ENCODE measurements at regions not wholly inside any gene's neighbourhood (a gene's known extent, or its start where the extent isn't known, plus 50 kb on each side); places are given as distances from the start of the nearest gene placed in this dataset.

DNA sequence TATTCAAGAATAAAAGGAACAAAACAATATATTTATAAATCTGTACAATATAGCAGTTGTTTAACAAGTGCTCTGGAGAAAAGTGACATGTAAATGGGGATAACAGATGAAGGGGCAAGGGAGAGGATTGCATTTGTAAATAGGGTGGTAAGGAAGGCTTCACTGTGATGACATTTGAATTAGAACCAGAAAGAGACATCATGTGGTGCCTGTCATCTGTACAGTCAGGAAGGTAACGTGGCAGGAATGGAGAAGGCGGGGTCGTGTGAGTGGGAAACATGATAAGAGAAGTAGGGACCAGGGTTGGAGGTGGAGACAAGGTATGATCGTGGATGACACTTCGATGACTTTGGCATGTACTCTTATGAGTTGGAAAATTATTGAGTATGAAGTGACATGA, 1393.6 kb upstream of the NXPH2 start:
- WGBS (ENCODE audit: insufficient coverage) = 89% methylated on average over 5 of the region's 5 CpGs
- no peak for DNase-seq
- intact Hi-C loops (cut with micrococcal nuclease) = no loop called here

DNA sequence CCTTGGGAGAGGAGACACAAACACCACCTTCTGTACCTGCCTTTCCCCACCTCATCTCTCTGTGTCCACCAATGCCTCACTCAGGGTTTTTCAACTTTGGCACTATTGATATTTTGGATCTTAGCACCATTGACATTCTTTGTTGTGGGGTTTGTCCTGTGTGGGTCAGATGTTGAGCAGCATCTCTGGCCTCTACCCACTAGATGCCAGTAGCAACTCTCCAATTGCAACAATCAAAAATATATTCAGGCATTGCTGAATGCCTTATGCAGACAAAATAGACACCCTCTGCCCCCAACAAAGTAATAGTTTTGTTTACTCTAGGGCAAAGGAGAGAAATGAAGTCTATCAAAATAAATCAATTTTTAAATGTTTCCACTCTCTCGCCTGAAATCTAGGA, 1384.3 kb upstream of the NXPH2 start:
- no CpG with 5 or more reads among the region's 1 CpG for WGBS (ENCODE audit: insufficient coverage)
- TF ChIP-seq, protein P1, sequence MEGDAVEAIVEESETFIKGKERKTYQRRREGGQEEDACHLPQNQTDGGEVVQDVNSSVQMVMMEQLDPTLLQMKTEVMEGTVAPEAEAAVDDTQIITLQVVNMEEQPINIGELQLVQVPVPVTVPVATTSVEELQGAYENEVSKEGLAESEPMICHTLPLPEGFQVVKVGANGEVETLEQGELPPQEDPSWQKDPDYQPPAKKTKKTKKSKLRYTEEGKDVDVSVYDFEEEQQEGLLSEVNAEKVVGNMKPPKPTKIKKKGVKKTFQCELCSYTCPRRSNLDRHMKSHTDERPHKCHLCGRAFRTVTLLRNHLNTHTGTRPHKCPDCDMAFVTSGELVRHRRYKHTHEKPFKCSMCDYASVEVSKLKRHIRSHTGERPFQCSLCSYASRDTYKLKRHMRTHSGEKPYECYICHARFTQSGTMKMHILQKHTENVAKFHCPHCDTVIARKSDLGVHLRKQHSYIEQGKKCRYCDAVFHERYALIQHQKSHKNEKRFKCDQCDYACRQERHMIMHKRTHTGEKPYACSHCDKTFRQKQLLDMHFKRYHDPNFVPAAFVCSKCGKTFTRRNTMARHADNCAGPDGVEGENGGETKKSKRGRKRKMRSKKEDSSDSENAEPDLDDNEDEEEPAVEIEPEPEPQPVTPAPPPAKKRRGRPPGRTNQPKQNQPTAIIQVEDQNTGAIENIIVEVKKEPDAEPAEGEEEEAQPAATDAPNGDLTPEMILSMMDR (IDR thresholded peaks at IDR 0.05) = no peak
- TF ChIP-seq EZH2 (IDR thresholded peaks at IDR 0.05; ENCODE audit: borderline replicate concordance, insufficient read depth, low read depth, low read length, poor library complexity, severe bottlenecking) = no peak
- Mint-ChIP-seq H3K4me3 (no peak overlapping the region), H3K4me1 (no peaks in the 10 kb centered on the region), H3K9me3 (ENCODE audit: insufficient read depth) (peaks cover 6% of the 10 kb centered on the region), H3K27ac (no peak overlapping the region), H3K27me3 (no peaks in the 10 kb centered on the region)
- ChIA-PET CTCF (no interaction called here), POLR2A (no interaction called here)
- no peak for ATAC-seq (ENCODE audit: low read depth)
- intact Hi-C loops (cut with micrococcal nuclease) = no loop called here
- Histone ChIP-seq H3K9ac (ENCODE audit: low read length) (no peak overlapping the region), H3K27me3 (replicated peaks in 1 of 4; ENCODE audit: control extremely low read depth in 1 of 4, control insufficient read depth in 3 of 4, insufficient read depth in 4 of 4, low read length in 3 of 4) (no peaks in the 10 kb centered on the region), H3K79me2 (ENCODE audit: control insufficient read depth, insufficient read depth, low read length) (no peaks in the 10 kb centered on the region), H3K4me1 (ENCODE audit: control insufficient read depth in 2 of 2, insufficient read depth in 2 of 2, low read length in 2 of 2) (no peaks in the 10 kb centered on the region), H4K20me1 (ENCODE audit: control insufficient read depth, insufficient read depth, low read length, poor library complexity, severe bottlenecking) (no peaks in the 10 kb centered on the region), H3K9me3 (ENCODE audit: control extremely low read depth in 1 of 3, control insufficient read depth in 2 of 3, insufficient read depth in 1 of 3, low read length in 2 of 3) (peaks cover 0 to 5% (median 0%) of the 10 kb centered on the region in 3 donors), H2AFZ (ENCODE audit: insufficient read depth, low read depth, low read length, poor library complexity, severe bottlenecking) (no peak overlapping the region), H3K4me3 (ENCODE audit: control extremely low read depth in 1 of 5, extremely low read depth in 1 of 5, insufficient read depth in 1 of 5, low read depth in 2 of 5, low read length in 4 of 5) (no peak overlapping the region), H3K36me3 (replicated peaks in 1 of 2; ENCODE audit: control extremely low read depth in 1 of 2, control insufficient read depth in 1 of 2, extremely low read depth in 1 of 2, insufficient read depth in 2 of 2, low read length in 1 of 2) (no peaks in the 10 kb centered on the region), H3K4me2 (replicated peaks; ENCODE audit: low read depth, low read length, poor library complexity, severe bottlenecking) (no peak overlapping the region), H3K27ac (ENCODE audit: low read length in 2 of 2) (no peak overlapping the region)
- DNase-seq = no peak

More for the DNA sequence above, 1393.6 kb upstream of the NXPH2 start:
- H3K79me2 ChIP-seq (ENCODE audit: control insufficient read depth, insufficient read depth, low read length) = no peaks in the 10 kb centered on the region
- Mint-ChIP-seq H3K9me3 (ENCODE audit: insufficient read depth) (peaks cover 4% of the 10 kb centered on the region), H3K27me3 (no peaks in the 10 kb centered on the region), H3K4me3 (no peak overlapping the region), H3K4me1 (no peaks in the 10 kb centered on the region), H3K27ac (no peak overlapping the region)
- no peak overlapping the region for H2AFZ ChIP-seq (ENCODE audit: insufficient read depth, low read depth, low read length, poor library complexity, severe bottlenecking)
- no peaks in the 10 kb centered on the region for H3K36me3 ChIP-seq (replicated peaks in 1 of 2; ENCODE audit: control extremely low read depth in 1 of 2, control insufficient read depth in 1 of 2, extremely low read depth in 1 of 2, insufficient read depth in 2 of 2, low read length in 1 of 2)
- TF ChIP-seq, protein P1 (IDR thresholded peaks at IDR 0.05) = no peak
- no peak for TF ChIP-seq EZH2 (IDR thresholded peaks at IDR 0.05; ENCODE audit: borderline replicate concordance, insufficient read depth, low read depth, low read length, poor library complexity, severe bottlenecking)
- no peak for ATAC-seq (ENCODE audit: low read depth)
- no peak overlapping the region for H3K27ac ChIP-seq (ENCODE audit: low read length in 2 of 2)
- H3K9me3 ChIP-seq (ENCODE audit: control extremely low read depth in 1 of 3, control insufficient read depth in 2 of 3, insufficient read depth in 1 of 3, low read length in 2 of 3) = peaks cover 0 to 4% (median 0%) of the 10 kb centered on the region in 3 donors
- no peaks in the 10 kb centered on the region for H3K4me1 ChIP-seq (ENCODE audit: control insufficient read depth in 2 of 2, insufficient read depth in 2 of 2, low read length in 2 of 2)
- no peaks in the 10 kb centered on the region for H4K20me1 ChIP-seq (ENCODE audit: control insufficient read depth, insufficient read depth, low read length, poor library complexity, severe bottlenecking)
- H3K4me3 ChIP-seq (ENCODE audit: control extremely low read depth in 1 of 5, extremely low read depth in 1 of 5, insufficient read depth in 1 of 5, low read depth in 2 of 5, low read length in 4 of 5) = no peak overlapping the region
- no peak overlapping the region for H3K4me2 ChIP-seq (replicated peaks; ENCODE audit: low read depth, low read length, poor library complexity, severe bottlenecking)
- ChIA-PET POLR2A (no interaction called here), CTCF (no interaction called here)
- H3K9ac ChIP-seq (ENCODE audit: low read length) = no peak overlapping the region
- H3K27me3 ChIP-seq (replicated peaks in 1 of 4; ENCODE audit: control extremely low read depth in 1 of 4, control insufficient read depth in 3 of 4, insufficient read depth in 4 of 4, low read length in 3 of 4) = no peaks in the 10 kb centered on the region

Data from B cell (primary cell).